Epithelial cell of esophagus (primary cell): ENCODE measurements at regions not wholly inside any gene's neighbourhood (a gene's known extent, or its start where the extent isn't known, plus 50 kb on each side); places are given as distances from the start of the nearest gene placed in this dataset.
A peak's percentile ranks its signal among the peaks of the same experiment; 100 is the strongest.

Experiments used
- DNase-seq: peaks from one replicate; pipeline ENCODE4 v3.0.0; 2010; ENCODE audit warnings: low read depth
- H3K4me3 ChIP-seq: 2 replicates; pipeline ENCODE4 v1.5.1; 2011; ENCODE audit warnings: mild to moderate bottlenecking, low read length, control low read depth
- TF ChIP-seq, protein P1 (sequence below): IDR thresholded peaks from 2 replicates; pipeline ENCODE4 v1.5.1; 2011; ENCODE audit warnings: low read depth, mild to moderate bottlenecking, low read length, control low read depth, inconsistent platforms; ENCODE audit not compliant: insufficient read depth; ENCODE audit errors: missing control alignments

DNA sequence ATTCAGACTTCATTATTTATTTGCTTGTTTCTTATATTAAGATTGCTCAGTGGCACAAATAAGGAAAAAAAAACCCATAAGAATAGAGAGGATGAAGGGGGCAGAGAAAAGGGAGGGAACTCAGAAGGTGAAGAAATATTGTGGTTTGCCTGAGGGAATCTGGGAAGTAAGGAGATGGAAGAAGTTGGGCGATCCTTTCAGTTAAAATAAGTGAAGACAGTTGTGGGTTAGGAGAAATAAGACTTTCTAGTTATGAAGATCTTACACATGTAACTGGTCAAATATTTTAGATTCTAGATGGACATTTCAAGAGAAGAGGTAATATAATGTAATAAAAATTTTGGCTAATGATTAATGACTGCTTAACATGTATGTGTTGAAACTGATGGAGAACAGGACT lies 138.7 kb upstream of the LIMCH1 start:
- no peak overlapping the region for H3K4me3 ChIP-seq
- TF ChIP-seq, protein P1, sequence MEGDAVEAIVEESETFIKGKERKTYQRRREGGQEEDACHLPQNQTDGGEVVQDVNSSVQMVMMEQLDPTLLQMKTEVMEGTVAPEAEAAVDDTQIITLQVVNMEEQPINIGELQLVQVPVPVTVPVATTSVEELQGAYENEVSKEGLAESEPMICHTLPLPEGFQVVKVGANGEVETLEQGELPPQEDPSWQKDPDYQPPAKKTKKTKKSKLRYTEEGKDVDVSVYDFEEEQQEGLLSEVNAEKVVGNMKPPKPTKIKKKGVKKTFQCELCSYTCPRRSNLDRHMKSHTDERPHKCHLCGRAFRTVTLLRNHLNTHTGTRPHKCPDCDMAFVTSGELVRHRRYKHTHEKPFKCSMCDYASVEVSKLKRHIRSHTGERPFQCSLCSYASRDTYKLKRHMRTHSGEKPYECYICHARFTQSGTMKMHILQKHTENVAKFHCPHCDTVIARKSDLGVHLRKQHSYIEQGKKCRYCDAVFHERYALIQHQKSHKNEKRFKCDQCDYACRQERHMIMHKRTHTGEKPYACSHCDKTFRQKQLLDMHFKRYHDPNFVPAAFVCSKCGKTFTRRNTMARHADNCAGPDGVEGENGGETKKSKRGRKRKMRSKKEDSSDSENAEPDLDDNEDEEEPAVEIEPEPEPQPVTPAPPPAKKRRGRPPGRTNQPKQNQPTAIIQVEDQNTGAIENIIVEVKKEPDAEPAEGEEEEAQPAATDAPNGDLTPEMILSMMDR, result no peak
- DNase-seq, result no peak

- TF ChIP-seq, protein P1, result no peak
- DNase-seq, result no peak
- no peak overlapping the region for H3K4me3 ChIP-seq
Observed at GRCh38 chr4:41400296-41400695, 137.7 kb upstream of the LIMCH1 start.

DNA sequence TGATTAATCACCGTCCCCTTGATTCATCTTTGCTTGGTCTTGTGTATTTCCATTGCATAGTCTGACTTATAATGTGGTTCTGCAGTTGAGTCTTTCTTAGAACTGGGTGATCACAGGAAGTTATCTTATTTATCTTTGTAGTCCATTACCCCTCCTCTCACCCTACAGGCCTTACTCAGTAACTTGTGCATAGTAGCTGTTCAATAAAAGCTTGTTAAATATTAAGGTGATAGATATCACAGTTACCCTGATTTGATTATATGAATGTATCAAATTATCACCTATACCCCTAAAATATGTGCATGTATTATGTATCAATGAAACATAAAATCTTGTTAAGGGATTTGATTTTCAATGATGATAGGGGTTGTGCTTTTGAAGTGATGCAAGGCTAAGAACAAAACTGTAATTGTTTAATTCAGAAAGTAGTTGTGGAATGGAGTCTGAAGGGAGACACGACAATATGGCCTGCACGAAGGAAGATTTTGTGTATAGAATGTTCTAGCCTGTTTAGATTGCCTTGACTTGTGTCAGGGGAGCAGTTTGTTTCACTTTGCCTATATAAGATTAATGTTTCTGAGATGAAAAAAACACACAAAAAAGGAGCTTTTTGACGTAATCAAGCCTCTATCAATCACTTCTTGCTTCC lies 132.4 kb upstream of the LIMCH1 start:
- DNase-seq, result no peak
- TF ChIP-seq, protein P1, result no peak
- no peak overlapping the region for H3K4me3 ChIP-seq

DNA sequence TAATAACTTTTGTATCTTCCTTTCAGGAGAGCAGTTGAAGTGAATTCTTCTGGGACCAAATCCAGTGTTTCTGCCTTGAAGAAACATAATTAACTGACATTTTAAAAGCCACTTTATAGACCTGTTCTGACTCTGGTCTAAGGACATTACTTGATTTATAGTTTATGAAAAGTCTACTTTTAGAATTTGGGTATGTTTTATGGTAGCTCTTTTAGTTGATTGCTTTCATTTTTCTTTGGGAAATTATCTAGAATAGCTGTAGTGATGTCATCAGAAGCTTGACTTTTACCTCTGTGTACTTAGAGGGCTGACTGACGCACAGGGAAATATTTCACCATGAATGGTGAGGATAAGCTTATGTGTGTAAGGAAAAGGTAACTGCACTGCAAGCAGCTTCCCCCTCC lies 131.8 kb upstream of the LIMCH1 start:
- TF ChIP-seq, protein P1, result no peak
- DNase-seq, result no peak
- no peak overlapping the region for H3K4me3 ChIP-seq

GRCh38 chr4:41408150-41408549 lies 129.8 kb upstream of the LIMCH1 start:
- TF ChIP-seq, protein P1, result no peak
- no peak overlapping the region for H3K4me3 ChIP-seq
- DNase-seq, result no peak

DNA sequence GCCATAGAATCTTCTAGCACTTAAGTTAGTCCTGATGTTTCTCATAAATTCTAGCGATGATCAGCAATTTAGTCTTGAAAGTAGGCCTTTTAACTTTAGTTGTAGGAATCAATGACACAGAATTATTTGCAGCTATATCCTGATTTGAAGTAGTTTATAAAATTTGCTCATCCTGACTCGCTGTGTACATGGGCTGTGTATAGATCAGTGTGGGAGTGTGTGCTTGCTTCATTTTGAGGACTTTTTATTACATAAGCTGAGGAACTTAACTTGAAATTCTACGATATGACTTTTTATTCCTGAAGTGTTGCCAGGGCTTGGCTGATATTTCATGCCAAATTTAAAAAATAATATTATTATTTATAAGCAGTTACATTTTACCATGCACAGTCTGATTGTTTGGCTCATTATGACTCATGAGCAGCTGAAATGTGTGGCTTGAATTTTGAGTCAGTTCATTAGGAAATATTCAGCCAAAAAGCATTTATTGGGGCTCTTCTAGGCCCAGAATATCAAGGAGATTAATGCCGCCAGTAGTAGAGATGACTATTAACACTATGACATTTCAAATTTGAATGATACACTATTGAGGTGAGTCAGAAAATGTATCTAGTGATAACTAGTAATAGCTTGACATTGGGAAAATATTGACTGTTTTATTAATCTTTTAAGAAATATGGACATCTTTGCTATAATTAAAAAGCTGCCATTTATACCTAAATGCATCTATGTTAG lies 128.9 kb upstream of the LIMCH1 start:
- TF ChIP-seq, protein P1, result no peak
- DNase-seq, result peak; percentile 8
- no peak overlapping the region for H3K4me3 ChIP-seq

GRCh38 chr4:41409594-41409895 lies 128.4 kb upstream of the LIMCH1 start:
- TF ChIP-seq, protein P1, result no peak
- no peak for DNase-seq
- H3K4me3 ChIP-seq, result no peak overlapping the region
